GM23338 (cell line): ENCODE measurements at regions not wholly inside any gene's neighbourhood (a gene's known extent, or its start where the extent isn't known, plus 50 kb on each side); places are given as distances from the start of the nearest gene placed in this dataset.

Experiments
- ATAC-seq: fragments of 200-7000 bp; cut with Tn5 transposase; 3 replicates; pipeline ENCODE4 v1.9.1; 2020
- DNase-seq: peaks from one replicate; pipeline ENCODE4 v3.0.0-alpha.2; 2015; ENCODE audit warnings: low spot score
- H2AFZ ChIP-seq: fragments of 200-600 bp; sonication (generic); 2 replicates; pipeline ENCODE4 v1.8.0; 2016; ENCODE audit warnings: antibody characterized with exemption, mild to moderate bottlenecking, moderate library complexity
- H3F3A ChIP-seq: fragments of 200-600 bp; sonication (generic); replicated peaks from 2 replicates; pipeline ENCODE4 v1.8.0; 2017; ENCODE audit warnings: antibody characterized with exemption, mixed run types, low read depth
- H3K27ac ChIP-seq: fragments of 200-600 bp; sonication (generic); 2 replicates; pipeline ENCODE4 v1.6.1; 2016; ENCODE audit warnings: low read depth
- H3K27me3 ChIP-seq: fragments of 200-600 bp; sonication (generic); 2 replicates; pipeline ENCODE4 v1.8.0; 2016; ENCODE audit warnings: mild to moderate bottlenecking, mixed run types, moderate library complexity; ENCODE audit not compliant: insufficient read depth
- H3K36me3 ChIP-seq: fragments of 200-600 bp; sonication (generic); 2 replicates; pipeline ENCODE4 v1.8.0; 2016; ENCODE audit warnings: mild to moderate bottlenecking; ENCODE audit not compliant: insufficient read depth
- H3K4me1 ChIP-seq: fragments of 200-600 bp; sonication (generic); 2 replicates; pipeline ENCODE4 v1.8.0; 2016; ENCODE audit warnings: mild to moderate bottlenecking, moderate library complexity; ENCODE audit not compliant: insufficient read depth
- H3K4me2 ChIP-seq: fragments of 200-600 bp; sonication (generic); 2 replicates; pipeline ENCODE4 v1.7.1; 2017; ENCODE audit warnings: mixed run types
- H3K4me3 ChIP-seq: fragments of 200-600 bp; sonication (generic); 2 replicates; pipeline ENCODE4 v1.6.1; 2016; ENCODE audit warnings: mixed run types
- H3K79me2 ChIP-seq: fragments of 200-600 bp; sonication (generic); replicated peaks from 2 replicates; pipeline ENCODE4 v1.8.0; 2017; ENCODE audit warnings: mild to moderate bottlenecking; ENCODE audit not compliant: insufficient read depth
- H3K9me2 ChIP-seq: fragments of 200-600 bp; sonication (generic); 2 replicates; pipeline ENCODE4 v1.8.0; 2017; ENCODE audit not compliant: insufficient read depth
- H4K20me1 ChIP-seq: fragments of 200-600 bp; sonication (generic); replicated peaks from 2 replicates; pipeline ENCODE4 v1.8.0; 2017; ENCODE audit warnings: mild to moderate bottlenecking; ENCODE audit not compliant: insufficient read depth
- H3K27ac Mint-ChIP-seq: 2 replicates; pipeline ENCODE4 v1.8.0; 2020; ENCODE audit warnings: inconsistent platforms, mild to moderate bottlenecking, moderate library complexity, mixed read lengths
- H3K27me3 Mint-ChIP-seq: 3 replicates; pipeline ENCODE4 v1.8.0; 2022; ENCODE audit warnings: low read depth, mild to moderate bottlenecking, moderate library complexity, mixed read lengths, inconsistent platforms; ENCODE audit not compliant: insufficient read depth, poor library complexity
- H3K36me3 Mint-ChIP-seq: 3 replicates; pipeline ENCODE4 v1.8.0; 2021; ENCODE audit warnings: low read depth, mild to moderate bottlenecking, inconsistent platforms, moderate library complexity, mixed read lengths
- H3K4me1 Mint-ChIP-seq: 3 replicates; pipeline ENCODE4 v1.8.0; 2020; ENCODE audit warnings: mild to moderate bottlenecking, inconsistent platforms, mixed read lengths
- H3K4me3 Mint-ChIP-seq: 3 replicates; pipeline ENCODE4 v1.8.0; 2021; ENCODE audit warnings: moderate library complexity, mild to moderate bottlenecking, inconsistent platforms, mixed read lengths
- H3K9me3 Mint-ChIP-seq: 3 replicates; pipeline ENCODE4 v1.8.0; 2020; ENCODE audit warnings: moderate library complexity, mild to moderate bottlenecking, inconsistent platforms, mixed read lengths
- ETS1 ChIP-seq: IDR thresholded peaks from 2 replicates; pipeline ENCODE4 v1.6.1; 2016; ENCODE audit warnings: antibody characterized with exemption
- REST ChIP-seq: IDR thresholded peaks from one replicate; pipeline ENCODE4 v1.6.1; 2018; ENCODE audit warnings: antibody characterized with exemption; ENCODE audit not compliant: unreplicated experiment
- ZNF331 ChIP-seq: fragments of 250-450 bp; sonication (Bioruptor Pico); IDR thresholded peaks from 2 replicates; pipeline ENCODE4 v1.5.0; 2020; ENCODE audit warnings: low read depth, mild to moderate bottlenecking, moderate library complexity
- TF ChIP-seq, protein P1 (sequence below): fragments of 250-450 bp; sonication (Bioruptor Pico); IDR thresholded peaks from 2 replicates; pipeline ENCODE4 v1.5.0; 2020; ENCODE audit warnings: mild to moderate bottlenecking, moderate library complexity

GRCh38 chr10:44132361-44133289, 252.3 kb downstream of the CXCL12 start (continued):
- TF ChIP-seq, protein P1, sequence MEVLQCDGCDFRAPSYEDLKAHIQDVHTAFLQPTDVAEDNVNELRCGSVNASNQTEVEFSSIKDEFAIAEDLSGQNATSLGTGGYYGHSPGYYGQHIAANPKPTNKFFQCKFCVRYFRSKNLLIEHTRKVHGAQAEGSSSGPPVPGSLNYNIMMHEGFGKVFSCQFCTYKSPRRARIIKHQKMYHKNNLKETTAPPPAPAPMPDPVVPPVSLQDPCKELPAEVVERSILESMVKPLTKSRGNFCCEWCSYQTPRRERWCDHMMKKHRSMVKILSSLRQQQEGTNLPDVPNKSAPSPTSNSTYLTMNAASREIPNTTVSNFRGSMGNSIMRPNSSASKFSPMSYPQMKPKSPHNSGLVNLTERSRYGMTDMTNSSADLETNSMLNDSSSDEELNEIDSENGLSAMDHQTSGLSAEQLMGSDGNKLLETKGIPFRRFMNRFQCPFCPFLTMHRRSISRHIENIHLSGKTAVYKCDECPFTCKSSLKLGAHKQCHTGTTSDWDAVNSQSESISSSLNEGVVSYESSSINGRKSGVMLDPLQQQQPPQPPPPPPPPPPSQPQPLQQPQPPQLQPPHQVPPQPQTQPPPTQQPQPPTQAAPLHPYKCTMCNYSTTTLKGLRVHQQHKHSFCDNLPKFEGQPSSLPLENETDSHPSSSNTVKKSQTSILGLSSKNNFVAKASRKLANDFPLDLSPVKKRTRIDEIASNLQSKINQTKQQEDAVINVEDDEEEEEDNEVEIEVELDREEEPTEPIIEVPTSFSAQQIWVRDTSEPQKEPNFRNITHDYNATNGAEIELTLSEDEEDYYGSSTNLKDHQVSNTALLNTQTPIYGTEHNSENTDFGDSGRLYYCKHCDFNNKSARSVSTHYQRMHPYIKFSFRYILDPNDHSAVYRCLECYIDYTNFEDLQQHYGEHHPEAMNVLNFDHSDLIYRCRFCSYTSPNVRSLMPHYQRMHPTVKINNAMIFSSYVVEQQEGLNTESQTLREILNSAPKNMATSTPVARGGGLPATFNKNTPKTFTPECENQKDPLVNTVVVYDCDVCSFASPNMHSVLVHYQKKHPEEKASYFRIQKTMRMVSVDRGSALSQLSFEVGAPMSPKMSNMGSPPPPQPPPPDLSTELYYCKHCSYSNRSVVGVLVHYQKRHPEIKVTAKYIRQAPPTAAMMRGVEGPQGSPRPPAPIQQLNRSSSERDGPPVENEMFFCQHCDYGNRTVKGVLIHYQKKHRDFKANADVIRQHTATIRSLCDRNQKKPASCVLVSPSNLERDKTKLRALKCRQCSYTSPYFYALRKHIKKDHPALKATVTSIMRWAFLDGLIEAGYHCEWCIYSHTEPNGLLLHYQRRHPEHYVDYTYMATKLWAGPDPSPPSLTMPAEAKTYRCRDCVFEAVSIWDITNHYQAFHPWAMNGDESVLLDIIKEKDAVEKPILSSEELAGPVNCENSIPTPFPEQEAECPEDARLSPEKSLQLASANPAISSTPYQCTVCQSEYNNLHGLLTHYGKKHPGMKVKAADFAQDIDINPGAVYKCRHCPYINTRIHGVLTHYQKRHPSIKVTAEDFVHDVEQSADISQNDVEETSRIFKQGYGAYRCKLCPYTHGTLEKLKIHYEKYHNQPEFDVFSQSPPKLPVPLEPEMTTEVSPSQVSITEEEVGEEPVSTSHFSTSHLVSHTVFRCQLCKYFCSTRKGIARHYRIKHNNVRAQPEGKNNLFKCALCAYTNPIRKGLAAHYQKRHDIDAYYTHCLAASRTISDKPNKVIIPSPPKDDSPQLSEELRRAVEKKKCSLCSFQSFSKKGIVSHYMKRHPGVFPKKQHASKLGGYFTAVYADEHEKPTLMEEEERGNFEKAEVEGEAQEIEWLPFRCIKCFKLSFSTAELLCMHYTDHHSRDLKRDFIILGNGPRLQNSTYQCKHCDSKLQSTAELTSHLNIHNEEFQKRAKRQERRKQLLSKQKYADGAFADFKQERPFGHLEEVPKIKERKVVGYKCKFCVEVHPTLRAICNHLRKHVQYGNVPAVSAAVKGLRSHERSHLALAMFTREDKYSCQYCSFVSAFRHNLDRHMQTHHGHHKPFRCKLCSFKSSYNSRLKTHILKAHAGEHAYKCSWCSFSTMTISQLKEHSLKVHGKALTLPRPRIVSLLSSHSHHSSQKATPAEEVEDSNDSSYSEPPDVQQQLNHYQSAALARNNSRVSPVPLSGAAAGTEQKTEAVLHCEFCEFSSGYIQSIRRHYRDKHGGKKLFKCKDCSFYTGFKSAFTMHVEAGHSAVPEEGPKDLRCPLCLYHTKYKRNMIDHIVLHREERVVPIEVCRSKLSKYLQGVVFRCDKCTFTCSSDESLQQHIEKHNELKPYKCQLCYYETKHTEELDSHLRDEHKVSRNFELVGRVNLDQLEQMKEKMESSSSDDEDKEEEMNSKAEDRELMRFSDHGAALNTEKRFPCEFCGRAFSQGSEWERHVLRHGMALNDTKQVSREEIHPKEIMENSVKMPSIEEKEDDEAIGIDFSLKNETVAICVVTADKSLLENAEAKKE, result no peak
- TF ChIP-seq REST, result no peak

GRCh38 chr10:44126291-44126717, 258.6 kb downstream of the CXCL12 start:
- Histone ChIP-seq H3K36me3 (no peaks in the 10 kb centered on the region), H3K4me2 (no peak overlapping the region), H3K4me1 (no peaks in the 10 kb centered on the region), H3K9me2 (0 out of 2 replicates have a peak, but pooled peaks cover 10% of the 10 kb centered on the region), H3K27ac (no peak overlapping the region), H3K79me2 (no peaks in the 10 kb centered on the region), H4K20me1 (no peaks in the 10 kb centered on the region), H2AFZ (peak overlapping the region; percentile 66), H3K4me3 (no peak overlapping the region), H3F3A (no peaks in the 10 kb centered on the region), H3K27me3 (no peaks in the 10 kb centered on the region)
- no peak overlapping the region for H3K4me3 Mint-ChIP-seq
- peaks cover 3% of the 10 kb centered on the region; the same call in 1 of the 3 replicates for H3K36me3 Mint-ChIP-seq
- peaks cover 4% of the 10 kb centered on the region for H3K27me3 Mint-ChIP-seq
- no peak for DNase-seq
- peak overlapping the region; percentile 74; the same call in 1 of the 2 replicates for H3K27ac Mint-ChIP-seq
- peaks cover 7% of the 10 kb centered on the region for H3K4me1 Mint-ChIP-seq
- ATAC-seq, result no peak
- peaks cover 11% of the 10 kb centered on the region; the same call in 1 of the 3 replicates for H3K9me3 Mint-ChIP-seq
- TF ChIP-seq ETS1, result no peak
- TF ChIP-seq ZNF331, result no peak
